HepG2 (cell line): ENCODE measurements at regions not wholly inside any gene's neighbourhood (a gene's known extent, or its start where the extent isn't known, plus 50 kb on each side); places are given as distances from the start of the nearest gene placed in this dataset.

Experiments
- BRD4 ChIP-seq: sonication (generic); formaldehyde crosslinking; IDR thresholded peaks from 2 replicates; pipeline ENCODE4 v1.4.0; 2020; ENCODE audit warnings: missing genetic modification reagents
- SIN3B ChIP-seq: fragments of 150-350 bp; IDR thresholded peaks from 2 replicates; pipeline ENCODE4 v1.6.1; 2014; ENCODE audit warnings: low read length
- SNAPC2 ChIP-seq: sonication (generic); formaldehyde crosslinking; IDR thresholded peaks from 2 replicates; pipeline ENCODE4 v1.8.1; 2022; ENCODE audit warnings: mild to moderate bottlenecking, missing genetic modification reagents
- SOX5 ChIP-seq: IDR thresholded peaks from 2 replicates; pipeline ENCODE4 v1.6.1; 2016; ENCODE audit warnings: borderline replicate concordance
- THYN1 ChIP-seq: sonication (generic); formaldehyde crosslinking; IDR thresholded peaks from 2 replicates; pipeline ENCODE4 v1.8.1; 2023; ENCODE audit warnings: low read depth, mild to moderate bottlenecking, moderate library complexity, missing genetic modification reagents, borderline replicate concordance
- ZNF12 ChIP-seq: sonication (generic); formaldehyde crosslinking; IDR thresholded peaks from 2 replicates; pipeline ENCODE4 v1.5.0; 2020; ENCODE audit warnings: missing genetic modification reagents
- ZSCAN20 ChIP-seq: sonication (generic); formaldehyde crosslinking; IDR thresholded peaks from 2 replicates; pipeline ENCODE4 v1.4.0; 2020; ENCODE audit warnings: missing genetic modification reagents, mild to moderate bottlenecking, borderline replicate concordance
- TF ChIP-seq, protein P1 (sequence below): sonication (generic); formaldehyde crosslinking; IDR thresholded peaks from 2 replicates; pipeline ENCODE4 v1.4.0; 2020; ENCODE audit warnings: missing genetic modification reagents
- TF ChIP-seq, protein P2 (sequence below): sonication (generic); formaldehyde crosslinking; IDR thresholded peaks from 2 replicates; pipeline ENCODE4 v1.8.1; 2022; ENCODE audit warnings: low read depth, mild to moderate bottlenecking, missing genetic modification reagents
- TF ChIP-seq, protein P3 (sequence below): IDR thresholded peaks from 2 replicates; pipeline ENCODE4 v1.6.1; 2012; ENCODE audit warnings: inconsistent platforms

DNA sequence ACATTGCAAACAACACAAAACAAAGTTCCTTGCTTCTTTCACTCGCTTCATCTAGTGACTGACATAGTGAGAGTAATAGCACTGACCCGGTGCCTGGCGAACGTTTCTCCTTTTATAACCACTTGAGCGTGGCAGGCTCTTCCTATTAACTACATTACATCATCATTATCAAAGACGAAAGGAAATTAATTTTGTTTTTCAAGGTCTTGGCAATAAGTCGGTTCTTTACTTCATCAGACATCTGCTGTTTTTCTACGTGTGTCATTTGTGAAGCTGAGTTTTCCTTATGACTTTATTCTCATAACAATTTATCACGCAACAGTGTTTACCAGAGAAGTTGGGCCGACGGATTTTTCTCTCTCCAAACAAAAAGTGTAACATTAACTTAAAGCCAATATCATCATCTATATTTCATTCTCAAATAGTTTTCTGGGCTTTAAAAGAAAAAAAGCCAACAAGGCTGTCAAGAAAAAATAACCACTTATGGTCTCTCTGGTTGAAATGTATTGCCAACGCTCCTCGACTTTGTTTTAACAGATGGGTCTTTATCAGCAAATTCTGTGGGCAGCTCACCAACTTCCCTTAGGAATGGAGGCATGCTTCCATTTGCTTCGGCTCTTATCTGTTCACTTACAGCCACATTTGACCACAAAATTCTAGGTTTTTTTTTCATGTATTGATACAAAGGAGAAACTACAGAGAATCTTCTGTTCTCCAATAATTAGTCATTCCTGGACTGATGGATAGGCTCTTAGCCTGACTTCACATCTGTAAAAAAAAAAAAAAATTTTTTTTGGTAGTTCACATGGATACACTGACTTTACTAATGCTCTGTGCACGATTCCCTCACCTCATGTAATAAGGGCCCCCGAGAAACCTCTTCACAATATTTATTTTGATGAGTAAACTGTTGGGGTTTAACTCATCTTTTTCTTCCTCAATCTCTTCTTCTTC is 97.1 kb upstream of the CDKN3 start (continued):
- TF ChIP-seq, protein P1, sequence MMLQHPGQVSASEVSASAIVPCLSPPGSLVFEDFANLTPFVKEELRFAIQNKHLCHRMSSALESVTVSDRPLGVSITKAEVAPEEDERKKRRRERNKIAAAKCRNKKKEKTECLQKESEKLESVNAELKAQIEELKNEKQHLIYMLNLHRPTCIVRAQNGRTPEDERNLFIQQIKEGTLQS (CRISPR knock-in tag) = no peak
- TF ChIP-seq SIN3B (no peak), SNAPC2 (CRISPR knock-in tag) (no peak), BRD4 (CRISPR knock-in tag) (no peak), THYN1 (CRISPR knock-in tag) (0 out of 2 replicates have a peak, but pooled peaks have one; percentile 47), SOX5 (0 out of 2 replicates have a peak, but pooled peaks have one; percentile 1), ZSCAN20 (CRISPR knock-in tag) (no peak), ZNF12 (CRISPR knock-in tag) (no peak)
- TF ChIP-seq, protein P2, sequence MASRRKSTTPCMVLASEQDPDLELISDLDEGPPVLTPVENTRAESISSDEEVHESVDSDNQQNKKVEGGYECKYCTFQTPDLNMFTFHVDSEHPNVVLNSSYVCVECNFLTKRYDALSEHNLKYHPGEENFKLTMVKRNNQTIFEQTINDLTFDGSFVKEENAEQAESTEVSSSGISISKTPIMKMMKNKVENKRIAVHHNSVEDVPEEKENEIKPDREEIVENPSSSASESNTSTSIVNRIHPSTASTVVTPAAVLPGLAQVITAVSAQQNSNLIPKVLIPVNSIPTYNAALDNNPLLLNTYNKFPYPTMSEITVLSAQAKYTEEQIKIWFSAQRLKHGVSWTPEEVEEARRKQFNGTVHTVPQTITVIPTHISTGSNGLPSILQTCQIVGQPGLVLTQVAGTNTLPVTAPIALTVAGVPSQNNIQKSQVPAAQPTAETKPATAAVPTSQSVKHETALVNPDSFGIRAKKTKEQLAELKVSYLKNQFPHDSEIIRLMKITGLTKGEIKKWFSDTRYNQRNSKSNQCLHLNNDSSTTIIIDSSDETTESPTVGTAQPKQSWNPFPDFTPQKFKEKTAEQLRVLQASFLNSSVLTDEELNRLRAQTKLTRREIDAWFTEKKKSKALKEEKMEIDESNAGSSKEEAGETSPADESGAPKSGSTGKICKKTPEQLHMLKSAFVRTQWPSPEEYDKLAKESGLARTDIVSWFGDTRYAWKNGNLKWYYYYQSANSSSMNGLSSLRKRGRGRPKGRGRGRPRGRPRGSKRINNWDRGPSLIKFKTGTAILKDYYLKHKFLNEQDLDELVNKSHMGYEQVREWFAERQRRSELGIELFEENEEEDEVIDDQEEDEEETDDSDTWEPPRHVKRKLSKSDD (CRISPR knock-in tag) = no peak
- TF ChIP-seq, protein P3, sequence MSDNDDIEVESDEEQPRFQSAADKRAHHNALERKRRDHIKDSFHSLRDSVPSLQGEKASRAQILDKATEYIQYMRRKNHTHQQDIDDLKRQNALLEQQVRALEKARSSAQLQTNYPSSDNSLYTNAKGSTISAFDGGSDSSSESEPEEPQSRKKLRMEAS = no peak
- TF ChIP-seq, all 625 proteins: peak for 7
